NT2/D1 (cell line): ENCODE measurements at regions not wholly inside any gene's neighbourhood (a gene's known extent, or its start where the extent isn't known, plus 50 kb on each side); places are given as distances from the start of the nearest gene placed in this dataset.

Experiments used
- SUZ12 ChIP-seq: IDR thresholded peaks from 2 replicates; pipeline ENCODE4 v1.6.1; 2011; ENCODE audit not compliant: insufficient read length, insufficient read depth; ENCODE audit errors: extremely low read depth
- YY1 ChIP-seq: IDR thresholded peaks from 2 replicates; pipeline ENCODE4 v1.6.1; 2011; ENCODE audit not compliant: insufficient read length, insufficient read depth

- no peak for TF ChIP-seq SUZ12
- no peak for TF ChIP-seq YY1
Observed at GRCh38 chr4:18860836-18861530, 839.4 kb upstream of the LCORL start.
